GM23338 (cell line): ENCODE measurements at regions not wholly inside any gene's neighbourhood (a gene's known extent, or its start where the extent isn't known, plus 50 kb on each side); places are given as distances from the start of the nearest gene placed in this dataset.

Experiments
- ATAC-seq: fragments of 200-7000 bp; cut with Tn5 transposase; 3 replicates; pipeline ENCODE4 v1.9.1; 2020
- DNase-seq: peaks from one replicate; pipeline ENCODE4 v3.0.0-alpha.2; 2015; ENCODE audit warnings: low spot score
- H2AFZ ChIP-seq: fragments of 200-600 bp; sonication (generic); 2 replicates; pipeline ENCODE4 v1.8.0; 2016; ENCODE audit warnings: antibody characterized with exemption, mild to moderate bottlenecking, moderate library complexity
- H3F3A ChIP-seq: fragments of 200-600 bp; sonication (generic); replicated peaks from 2 replicates; pipeline ENCODE4 v1.8.0; 2017; ENCODE audit warnings: antibody characterized with exemption, mixed run types, low read depth
- H3K27ac ChIP-seq: fragments of 200-600 bp; sonication (generic); 2 replicates; pipeline ENCODE4 v1.6.1; 2016; ENCODE audit warnings: low read depth
- H3K27me3 ChIP-seq: fragments of 200-600 bp; sonication (generic); 2 replicates; pipeline ENCODE4 v1.8.0; 2016; ENCODE audit warnings: mild to moderate bottlenecking, mixed run types, moderate library complexity; ENCODE audit not compliant: insufficient read depth
- H3K36me3 ChIP-seq: fragments of 200-600 bp; sonication (generic); 2 replicates; pipeline ENCODE4 v1.8.0; 2016; ENCODE audit warnings: mild to moderate bottlenecking; ENCODE audit not compliant: insufficient read depth
- H3K4me1 ChIP-seq: fragments of 200-600 bp; sonication (generic); 2 replicates; pipeline ENCODE4 v1.8.0; 2016; ENCODE audit warnings: mild to moderate bottlenecking, moderate library complexity; ENCODE audit not compliant: insufficient read depth
- H3K4me2 ChIP-seq: fragments of 200-600 bp; sonication (generic); 2 replicates; pipeline ENCODE4 v1.7.1; 2017; ENCODE audit warnings: mixed run types
- H3K4me3 ChIP-seq: fragments of 200-600 bp; sonication (generic); 2 replicates; pipeline ENCODE4 v1.6.1; 2016; ENCODE audit warnings: mixed run types
- H3K79me2 ChIP-seq: fragments of 200-600 bp; sonication (generic); replicated peaks from 2 replicates; pipeline ENCODE4 v1.8.0; 2017; ENCODE audit warnings: mild to moderate bottlenecking; ENCODE audit not compliant: insufficient read depth
- H3K9me2 ChIP-seq: fragments of 200-600 bp; sonication (generic); 2 replicates; pipeline ENCODE4 v1.8.0; 2017; ENCODE audit not compliant: insufficient read depth
- H4K20me1 ChIP-seq: fragments of 200-600 bp; sonication (generic); replicated peaks from 2 replicates; pipeline ENCODE4 v1.8.0; 2017; ENCODE audit warnings: mild to moderate bottlenecking; ENCODE audit not compliant: insufficient read depth
- H3K27ac Mint-ChIP-seq: 2 replicates; pipeline ENCODE4 v1.8.0; 2020; ENCODE audit warnings: inconsistent platforms, mild to moderate bottlenecking, moderate library complexity, mixed read lengths
- H3K27me3 Mint-ChIP-seq: 3 replicates; pipeline ENCODE4 v1.8.0; 2022; ENCODE audit warnings: low read depth, mild to moderate bottlenecking, moderate library complexity, mixed read lengths, inconsistent platforms; ENCODE audit not compliant: insufficient read depth, poor library complexity
- H3K36me3 Mint-ChIP-seq: 3 replicates; pipeline ENCODE4 v1.8.0; 2021; ENCODE audit warnings: low read depth, mild to moderate bottlenecking, inconsistent platforms, moderate library complexity, mixed read lengths
- H3K4me1 Mint-ChIP-seq: 3 replicates; pipeline ENCODE4 v1.8.0; 2020; ENCODE audit warnings: mild to moderate bottlenecking, inconsistent platforms, mixed read lengths
- H3K4me3 Mint-ChIP-seq: 3 replicates; pipeline ENCODE4 v1.8.0; 2021; ENCODE audit warnings: moderate library complexity, mild to moderate bottlenecking, inconsistent platforms, mixed read lengths
- H3K9me3 Mint-ChIP-seq: 3 replicates; pipeline ENCODE4 v1.8.0; 2020; ENCODE audit warnings: moderate library complexity, mild to moderate bottlenecking, inconsistent platforms, mixed read lengths
- CTCF ChIP-seq, 2 experiments: fragments of 200-600 bp in 1 of 2; sonication (generic) in 1 of 2; conservative IDR thresholded peaks; 2 replicates each; pipeline versions ENCODE4 v1.5.1 to v1.6.1; 2016 to 2017; ENCODE audit warnings: antibody characterized with exemption in 2 of 2, low read depth in 2 of 2, mild to moderate bottlenecking in 2 of 2, moderate library complexity in 1 of 2
- EZH2 ChIP-seq: fragments of 200-600 bp; sonication (generic); IDR thresholded peaks from one replicate; pipeline ENCODE4 v1.8.0; 2017; ENCODE audit warnings: antibody characterized with exemption, mild to moderate bottlenecking, low read depth; ENCODE audit not compliant: unreplicated experiment
- EZH2phosphoT487 ChIP-seq: fragments of 200-600 bp; sonication (generic); IDR thresholded peaks from one replicate; pipeline ENCODE4 v1.8.1; 2018; ENCODE audit warnings: antibody characterized with exemption; ENCODE audit not compliant: unreplicated experiment
- JUNB ChIP-seq: IDR thresholded peaks from one replicate; pipeline ENCODE4 v1.6.1; 2016; ENCODE audit warnings: antibody characterized with exemption; ENCODE audit not compliant: unreplicated experiment
- NANOG ChIP-seq: IDR thresholded peaks from 2 replicates; pipeline ENCODE4 v1.6.1; 2016; ENCODE audit warnings: antibody characterized with exemption, borderline replicate concordance
- POLR2AphosphoS5 ChIP-seq: IDR thresholded peaks from 2 replicates; pipeline ENCODE4 v1.6.1; 2016; ENCODE audit warnings: antibody characterized with exemption, low read depth
- STAT1 ChIP-seq: IDR thresholded peaks from one replicate; pipeline ENCODE4 v1.6.1; 2016; ENCODE audit warnings: antibody characterized with exemption; ENCODE audit not compliant: unreplicated experiment
- ZNF114 ChIP-seq: fragments of 250-450 bp; sonication (Bioruptor Pico); IDR thresholded peaks from 2 replicates; pipeline ENCODE4 v1.5.0; 2020; ENCODE audit warnings: mild to moderate bottlenecking, moderate library complexity
- TF ChIP-seq, protein P1 (sequence below): IDR thresholded peaks from one replicate; pipeline ENCODE4 v1.6.1; 2018; ENCODE audit warnings: antibody characterized with exemption; ENCODE audit not compliant: unreplicated experiment
- TF ChIP-seq, protein P2 (sequence below): IDR thresholded peaks from 2 replicates; pipeline ENCODE4 v1.6.1; 2016; ENCODE audit warnings: antibody characterized with exemption

- no peaks in the 10 kb centered on the region for H3K36me3 ChIP-seq
- H3F3A ChIP-seq: no peaks in the 10 kb centered on the region
- Mint-ChIP-seq H3K9me3 (no peaks in the 10 kb centered on the region), H3K36me3 (no peaks in the 10 kb centered on the region), H3K27ac (no peak overlapping the region), H3K27me3 (peaks cover 6% of the 10 kb centered on the region), H3K4me1 (no peaks in the 10 kb centered on the region), H3K4me3 (no peak overlapping the region)
- TF ChIP-seq ZNF114 (CRISPR knock-in tag) (no peak), EZH2phosphoT487 (no peak), JUNB (no peak), STAT1 (no peak)
- TF ChIP-seq, protein P1, sequence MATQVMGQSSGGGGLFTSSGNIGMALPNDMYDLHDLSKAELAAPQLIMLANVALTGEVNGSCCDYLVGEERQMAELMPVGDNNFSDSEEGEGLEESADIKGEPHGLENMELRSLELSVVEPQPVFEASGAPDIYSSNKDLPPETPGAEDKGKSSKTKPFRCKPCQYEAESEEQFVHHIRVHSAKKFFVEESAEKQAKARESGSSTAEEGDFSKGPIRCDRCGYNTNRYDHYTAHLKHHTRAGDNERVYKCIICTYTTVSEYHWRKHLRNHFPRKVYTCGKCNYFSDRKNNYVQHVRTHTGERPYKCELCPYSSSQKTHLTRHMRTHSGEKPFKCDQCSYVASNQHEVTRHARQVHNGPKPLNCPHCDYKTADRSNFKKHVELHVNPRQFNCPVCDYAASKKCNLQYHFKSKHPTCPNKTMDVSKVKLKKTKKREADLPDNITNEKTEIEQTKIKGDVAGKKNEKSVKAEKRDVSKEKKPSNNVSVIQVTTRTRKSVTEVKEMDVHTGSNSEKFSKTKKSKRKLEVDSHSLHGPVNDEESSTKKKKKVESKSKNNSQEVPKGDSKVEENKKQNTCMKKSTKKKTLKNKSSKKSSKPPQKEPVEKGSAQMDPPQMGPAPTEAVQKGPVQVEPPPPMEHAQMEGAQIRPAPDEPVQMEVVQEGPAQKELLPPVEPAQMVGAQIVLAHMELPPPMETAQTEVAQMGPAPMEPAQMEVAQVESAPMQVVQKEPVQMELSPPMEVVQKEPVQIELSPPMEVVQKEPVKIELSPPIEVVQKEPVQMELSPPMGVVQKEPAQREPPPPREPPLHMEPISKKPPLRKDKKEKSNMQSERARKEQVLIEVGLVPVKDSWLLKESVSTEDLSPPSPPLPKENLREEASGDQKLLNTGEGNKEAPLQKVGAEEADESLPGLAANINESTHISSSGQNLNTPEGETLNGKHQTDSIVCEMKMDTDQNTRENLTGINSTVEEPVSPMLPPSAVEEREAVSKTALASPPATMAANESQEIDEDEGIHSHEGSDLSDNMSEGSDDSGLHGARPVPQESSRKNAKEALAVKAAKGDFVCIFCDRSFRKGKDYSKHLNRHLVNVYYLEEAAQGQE: no peak
- H4K20me1 ChIP-seq: no peaks in the 10 kb centered on the region
- no peaks in the 10 kb centered on the region for H3K79me2 ChIP-seq
- H3K9me2 ChIP-seq: no peaks in the 10 kb centered on the region
- no peaks in the 10 kb centered on the region for H3K27me3 ChIP-seq
- no peak overlapping the region for H3K27ac ChIP-seq
- ATAC-seq: no peak
- H3K4me1 ChIP-seq: no peaks in the 10 kb centered on the region
- no peak overlapping the region for H3K4me3 ChIP-seq
- no peak for DNase-seq
- H2AFZ ChIP-seq: no peak overlapping the region
- H3K4me2 ChIP-seq: no peak overlapping the region
These were observed 104.0 kb downstream of the GATA6 start for GRCh38 chr18:22273101-22274039.

DNA sequence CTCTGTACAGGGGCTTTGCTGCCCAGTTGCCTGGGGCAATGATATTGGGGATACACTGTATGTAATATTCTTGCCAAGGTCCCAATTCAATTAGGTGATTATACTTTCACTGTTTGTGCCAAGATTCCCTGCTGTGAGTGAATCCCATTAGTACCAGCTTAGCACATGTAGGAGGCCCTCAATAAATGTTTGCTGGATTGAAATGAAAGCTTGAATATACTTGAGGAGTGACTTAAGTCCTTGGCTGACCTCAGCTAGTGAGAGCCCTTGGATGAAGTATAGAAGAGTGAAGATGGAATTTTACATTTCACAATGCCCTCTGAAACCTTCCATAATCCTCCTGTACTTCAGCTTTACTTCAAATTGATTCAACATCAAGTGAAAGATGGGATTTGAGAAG, 102.9 kb downstream of the GATA6 start:
- no peaks in the 10 kb centered on the region for H3F3A ChIP-seq
- no peak overlapping the region for H3K4me3 ChIP-seq
- Mint-ChIP-seq H3K4me1 (no peaks in the 10 kb centered on the region), H3K36me3 (no peaks in the 10 kb centered on the region), H3K27ac (no peak overlapping the region), H3K4me3 (no peak overlapping the region), H3K9me3 (no peaks in the 10 kb centered on the region), H3K27me3 (peaks cover 7% of the 10 kb centered on the region)
- no peaks in the 10 kb centered on the region for H3K9me2 ChIP-seq
- no peak for DNase-seq
- H3K27me3 ChIP-seq: no peaks in the 10 kb centered on the region
- H2AFZ ChIP-seq: no peak overlapping the region
- H3K79me2 ChIP-seq: no peaks in the 10 kb centered on the region
- H3K36me3 ChIP-seq: no peaks in the 10 kb centered on the region
- no peak for ATAC-seq
- no peak overlapping the region for H3K27ac ChIP-seq
- no peak overlapping the region for H3K4me2 ChIP-seq
- no peaks in the 10 kb centered on the region for H4K20me1 ChIP-seq
- no peaks in the 10 kb centered on the region for H3K4me1 ChIP-seq
- no peak for TF ChIP-seq POLR2AphosphoS5

DNA sequence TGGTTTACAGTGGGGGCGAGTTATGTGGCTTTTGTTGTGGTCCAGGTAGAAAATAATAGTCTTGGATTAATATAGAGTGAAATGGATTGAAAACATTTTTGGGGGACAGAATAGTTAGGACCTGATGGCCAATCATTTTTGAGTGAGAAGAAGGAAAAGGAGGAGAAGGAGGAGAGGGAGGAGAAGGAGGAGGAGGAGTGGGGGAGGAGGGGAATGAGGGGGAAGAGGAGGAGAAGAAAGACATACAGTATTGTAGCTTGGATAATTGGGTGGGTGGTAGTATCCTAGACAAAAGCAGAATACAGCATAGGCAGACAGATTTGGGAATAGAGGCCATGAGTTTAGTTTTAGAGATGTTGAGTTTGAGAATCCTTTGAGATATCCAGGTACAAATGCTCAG, 101.6 kb downstream of the GATA6 start:
- Mint-ChIP-seq H3K4me1 (no peaks in the 10 kb centered on the region), H3K36me3 (no peaks in the 10 kb centered on the region), H3K4me3 (no peak overlapping the region), H3K27me3 (peaks cover 5% of the 10 kb centered on the region), H3K9me3 (no peaks in the 10 kb centered on the region), H3K27ac (no peak overlapping the region)
- no peak overlapping the region for H2AFZ ChIP-seq
- H3K79me2 ChIP-seq: no peaks in the 10 kb centered on the region
- no peaks in the 10 kb centered on the region for H3F3A ChIP-seq
- no peaks in the 10 kb centered on the region for H3K36me3 ChIP-seq
- no peaks in the 10 kb centered on the region for H3K27me3 ChIP-seq
- H3K4me3 ChIP-seq: no peak overlapping the region
- no peaks in the 10 kb centered on the region for H4K20me1 ChIP-seq
- DNase-seq (no peak), ATAC-seq (no peak)
- H3K4me1 ChIP-seq: no peaks in the 10 kb centered on the region
- no peak overlapping the region for H3K4me2 ChIP-seq
- H3K27ac ChIP-seq: no peak overlapping the region
- H3K9me2 ChIP-seq: no peaks in the 10 kb centered on the region
- TF ChIP-seq JUNB (no peak), NANOG (no peak), CTCF (conservative IDR thresholded peaks at IDR 0.05; ENCODE audit: low read depth in 2 of 2) (no peak), POLR2AphosphoS5 (no peak), EZH2phosphoT487 (no peak), EZH2 (no peak), ZNF114 (CRISPR knock-in tag) (no peak)
- TF ChIP-seq, protein P2, sequence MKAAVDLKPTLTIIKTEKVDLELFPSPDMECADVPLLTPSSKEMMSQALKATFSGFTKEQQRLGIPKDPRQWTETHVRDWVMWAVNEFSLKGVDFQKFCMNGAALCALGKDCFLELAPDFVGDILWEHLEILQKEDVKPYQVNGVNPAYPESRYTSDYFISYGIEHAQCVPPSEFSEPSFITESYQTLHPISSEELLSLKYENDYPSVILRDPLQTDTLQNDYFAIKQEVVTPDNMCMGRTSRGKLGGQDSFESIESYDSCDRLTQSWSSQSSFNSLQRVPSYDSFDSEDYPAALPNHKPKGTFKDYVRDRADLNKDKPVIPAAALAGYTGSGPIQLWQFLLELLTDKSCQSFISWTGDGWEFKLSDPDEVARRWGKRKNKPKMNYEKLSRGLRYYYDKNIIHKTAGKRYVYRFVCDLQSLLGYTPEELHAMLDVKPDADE: no peak
